Smooth muscle cell (in vitro differentiated cells): ENCODE measurements at regions not wholly inside any gene's neighbourhood (a gene's known extent, or its start where the extent isn't known, plus 50 kb on each side); places are given as distances from the start of the nearest gene placed in this dataset.

Experiments
- DNase-seq: peaks from one replicate; lab custom pipeline; 2025; ENCODE audit not compliant: unreplicated experiment; lab: John Stamatoyannopoulos, UW
- H2AFZ ChIP-seq: fragments of 200-600 bp; sonication (generic); 2 replicates; pipeline ENCODE4 v1.6.0; 2016; ENCODE audit warnings: antibody characterized with exemption, low read depth, mild to moderate bottlenecking
- H3F3A ChIP-seq: fragments of 200-600 bp; sonication (generic); 2 replicates; pipeline ENCODE4 v1.6.0; 2017; ENCODE audit warnings: antibody characterized with exemption, low read depth
- H3K27ac ChIP-seq: fragments of 200-600 bp; sonication (generic); 2 replicates; pipeline ENCODE4 v1.5.1; 2016; ENCODE audit warnings: low read depth, mild to moderate bottlenecking
- H3K27me3 ChIP-seq: fragments of 200-600 bp; sonication (generic); 2 replicates; pipeline ENCODE4 v1.6.1; 2016; ENCODE audit warnings: low read depth, mild to moderate bottlenecking
- H3K36me3 ChIP-seq: fragments of 200-600 bp; sonication (generic); 2 replicates; pipeline ENCODE4 v1.5.1; 2016; ENCODE audit warnings: low read depth
- H3K4me1 ChIP-seq: fragments of 200-600 bp; sonication (generic); 2 replicates; pipeline ENCODE4 v1.5.1; 2016; ENCODE audit warnings: low read depth
- H3K4me2 ChIP-seq: fragments of 200-600 bp; sonication (generic); 2 replicates; pipeline ENCODE4 v1.6.0; 2016; ENCODE audit warnings: mild to moderate bottlenecking
- H3K4me3 ChIP-seq: fragments of 200-600 bp; sonication (generic); 2 replicates; pipeline ENCODE4 v1.5.1; 2016; ENCODE audit warnings: mild to moderate bottlenecking
- H3K79me2 ChIP-seq: fragments of 200-600 bp; sonication (generic); 2 replicates; pipeline ENCODE4 v1.6.0; 2016; ENCODE audit warnings: low read depth, mild to moderate bottlenecking
- H3K9ac ChIP-seq: fragments of 200-600 bp; sonication (generic); 2 replicates; pipeline ENCODE4 v1.6.0; 2016; ENCODE audit warnings: low read depth
- H3K9me3 ChIP-seq: fragments of 200-600 bp; sonication (generic); replicated peaks from 2 replicates; pipeline ENCODE4 v1.5.1; 2016; ENCODE audit warnings: low read depth
- H4K20me1 ChIP-seq: fragments of 200-600 bp; sonication (generic); 2 replicates; pipeline ENCODE4 v1.6.0; 2016; ENCODE audit warnings: low read depth
- WGBS: methylation state at CpG from one replicate; pipeline ENCODE4 v1.1.7; 2016; ENCODE audit warnings: low lambda C conversion rate; 5-methylcytosine and 5-hydroxymethylcytosine counted together
- TF ChIP-seq, protein P1 (sequence below): fragments of 200-600 bp; sonication (generic); IDR thresholded peaks from 2 replicates; pipeline ENCODE4 v1.5.1; 2017; ENCODE audit warnings: borderline replicate concordance, mild to moderate bottlenecking, antibody characterized with exemption; ENCODE audit not compliant: insufficient read depth, poor library complexity, severe bottlenecking

DNA sequence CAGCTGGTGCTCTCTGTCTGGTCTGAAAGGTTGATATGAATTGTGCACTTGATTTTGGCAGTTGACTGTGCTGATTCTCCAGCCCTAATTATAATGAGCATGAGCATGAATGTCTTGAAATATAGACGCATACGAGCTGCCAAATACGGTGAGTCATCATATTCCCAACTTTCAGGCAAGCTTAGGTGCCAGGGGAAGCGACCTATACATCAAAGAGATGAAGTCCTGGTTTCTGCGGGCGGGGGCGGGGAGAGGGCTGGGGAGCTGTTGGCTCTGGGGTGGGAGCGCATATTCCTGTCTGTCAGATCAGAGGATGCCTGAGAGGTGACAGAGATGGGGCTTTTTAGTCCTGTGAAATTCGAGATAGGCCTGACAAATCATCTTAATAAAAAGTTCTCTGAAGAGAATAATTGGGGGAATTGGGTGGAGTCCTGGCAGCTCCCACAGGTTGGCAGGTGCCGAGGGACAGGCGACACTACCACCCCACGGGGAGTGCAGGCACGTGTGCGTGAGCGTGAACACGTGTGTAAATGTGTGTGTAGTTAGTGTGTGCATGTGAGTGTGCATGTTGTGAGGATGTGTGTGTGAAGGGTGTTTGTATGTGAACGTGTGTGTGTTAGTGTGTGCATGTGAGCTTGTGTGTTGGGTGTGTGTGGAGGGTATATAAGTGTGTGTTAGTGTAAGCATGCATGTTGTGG lies 865.3 kb downstream of the TBC1D22A start:
- TF ChIP-seq, protein P1, sequence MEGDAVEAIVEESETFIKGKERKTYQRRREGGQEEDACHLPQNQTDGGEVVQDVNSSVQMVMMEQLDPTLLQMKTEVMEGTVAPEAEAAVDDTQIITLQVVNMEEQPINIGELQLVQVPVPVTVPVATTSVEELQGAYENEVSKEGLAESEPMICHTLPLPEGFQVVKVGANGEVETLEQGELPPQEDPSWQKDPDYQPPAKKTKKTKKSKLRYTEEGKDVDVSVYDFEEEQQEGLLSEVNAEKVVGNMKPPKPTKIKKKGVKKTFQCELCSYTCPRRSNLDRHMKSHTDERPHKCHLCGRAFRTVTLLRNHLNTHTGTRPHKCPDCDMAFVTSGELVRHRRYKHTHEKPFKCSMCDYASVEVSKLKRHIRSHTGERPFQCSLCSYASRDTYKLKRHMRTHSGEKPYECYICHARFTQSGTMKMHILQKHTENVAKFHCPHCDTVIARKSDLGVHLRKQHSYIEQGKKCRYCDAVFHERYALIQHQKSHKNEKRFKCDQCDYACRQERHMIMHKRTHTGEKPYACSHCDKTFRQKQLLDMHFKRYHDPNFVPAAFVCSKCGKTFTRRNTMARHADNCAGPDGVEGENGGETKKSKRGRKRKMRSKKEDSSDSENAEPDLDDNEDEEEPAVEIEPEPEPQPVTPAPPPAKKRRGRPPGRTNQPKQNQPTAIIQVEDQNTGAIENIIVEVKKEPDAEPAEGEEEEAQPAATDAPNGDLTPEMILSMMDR, result no peak
- Histone ChIP-seq H3K36me3 (no peaks in the 10 kb centered on the region), H3F3A (no peaks in the 10 kb centered on the region), H4K20me1 (no peaks in the 10 kb centered on the region), H3K9me3 (no peaks in the 10 kb centered on the region), H3K79me2 (no peaks in the 10 kb centered on the region), H3K27me3 (no peaks in the 10 kb centered on the region), H3K4me1 (no peaks in the 10 kb centered on the region), H2AFZ (no peak overlapping the region), H3K4me2 (no peak overlapping the region), H3K9ac (no peak overlapping the region), H3K27ac (no peak overlapping the region), H3K4me3 (no peak overlapping the region)
- 82% methylated on average over 17 of the region's 17 CpGs for WGBS
- no peak for DNase-seq

GRCh38 chr22:47626428-47627390 lies 864.3 kb downstream of the TBC1D22A start:
- H3K9me3 ChIP-seq, result no peaks in the 10 kb centered on the region
- H3K79me2 ChIP-seq, result no peaks in the 10 kb centered on the region
- no peak overlapping the region for H3K9ac ChIP-seq
- no peak overlapping the region for H2AFZ ChIP-seq
- no peaks in the 10 kb centered on the region for H3F3A ChIP-seq
- H4K20me1 ChIP-seq, result no peaks in the 10 kb centered on the region
- H3K27me3 ChIP-seq, result no peaks in the 10 kb centered on the region
- no peak for DNase-seq
- H3K27ac ChIP-seq, result no peak overlapping the region
- WGBS, result 85% methylated on average over 15 of the region's 15 CpGs
- H3K4me2 ChIP-seq, result no peak overlapping the region
- TF ChIP-seq, protein P1, result no peak
- no peaks in the 10 kb centered on the region for H3K4me1 ChIP-seq
- no peak overlapping the region for H3K4me3 ChIP-seq
- H3K36me3 ChIP-seq, result no peaks in the 10 kb centered on the region

DNA sequence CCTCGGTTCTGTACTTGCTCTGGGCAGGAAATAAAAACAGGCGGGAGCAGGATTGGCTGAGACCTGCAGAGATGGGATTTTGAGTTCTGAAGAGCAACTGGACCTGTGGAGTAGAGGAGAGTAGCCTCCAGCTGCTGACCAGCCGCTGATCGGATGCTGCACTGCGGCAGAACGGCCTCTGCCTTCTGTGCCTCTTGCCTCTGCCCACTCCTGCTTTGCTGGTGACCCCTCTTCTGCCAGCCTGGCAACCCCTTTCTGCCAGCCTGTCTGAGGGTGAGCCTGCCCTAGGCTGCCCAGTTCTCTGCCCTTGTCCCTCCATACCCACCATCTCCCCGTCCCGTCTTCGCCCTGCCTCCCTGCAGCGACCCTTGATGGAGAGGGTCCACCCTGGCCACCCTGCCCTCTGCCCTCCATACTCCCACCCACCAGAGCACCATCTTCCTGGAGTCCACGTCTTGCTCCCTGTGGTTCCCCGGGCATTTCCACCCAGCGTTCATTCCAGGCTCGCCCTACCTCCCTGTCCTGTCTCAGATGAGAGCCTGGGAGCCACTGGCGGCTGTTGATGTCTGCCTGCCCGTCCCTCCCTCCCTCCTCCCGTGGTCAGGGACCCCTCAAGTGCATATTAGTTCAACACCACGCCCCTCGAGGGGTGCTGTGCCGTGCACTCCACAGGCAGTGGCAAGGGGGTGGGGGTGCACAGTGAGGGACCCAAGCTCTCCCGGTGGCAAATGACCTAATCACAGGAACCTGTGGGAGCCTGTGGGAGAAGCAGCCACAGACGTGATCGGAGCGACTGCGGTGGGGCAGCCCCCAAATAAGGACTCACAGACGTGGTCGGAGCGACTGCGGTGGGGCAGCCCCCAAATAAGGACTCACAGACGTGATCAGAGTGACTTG lies 863.3 kb downstream of the TBC1D22A start:
- Histone ChIP-seq H3K79me2 (no peaks in the 10 kb centered on the region), H3F3A (no peaks in the 10 kb centered on the region), H3K4me1 (no peaks in the 10 kb centered on the region), H2AFZ (no peak overlapping the region), H3K27me3 (no peaks in the 10 kb centered on the region), H3K9ac (no peak overlapping the region), H4K20me1 (no peaks in the 10 kb centered on the region), H3K27ac (no peak overlapping the region), H3K36me3 (no peaks in the 10 kb centered on the region), H3K9me3 (no peaks in the 10 kb centered on the region), H3K4me2 (no peak overlapping the region), H3K4me3 (no peak overlapping the region)
- 83% methylated on average over 30 of the region's 30 CpGs for WGBS
- DNase-seq, result no peak
- TF ChIP-seq, protein P1, result no peak
